NCI-H526 (cell line): ENCODE measurements at regions not wholly inside any gene's neighbourhood (a gene's known extent, or its start where the extent isn't known, plus 50 kb on each side); places are given as distances from the start of the nearest gene placed in this dataset.

Experiments
- DNase-seq, 2 experiments: peaks; one replicate each; lab custom pipeline; 2025; lab: John Stamatoyannopoulos, UW

DNA sequence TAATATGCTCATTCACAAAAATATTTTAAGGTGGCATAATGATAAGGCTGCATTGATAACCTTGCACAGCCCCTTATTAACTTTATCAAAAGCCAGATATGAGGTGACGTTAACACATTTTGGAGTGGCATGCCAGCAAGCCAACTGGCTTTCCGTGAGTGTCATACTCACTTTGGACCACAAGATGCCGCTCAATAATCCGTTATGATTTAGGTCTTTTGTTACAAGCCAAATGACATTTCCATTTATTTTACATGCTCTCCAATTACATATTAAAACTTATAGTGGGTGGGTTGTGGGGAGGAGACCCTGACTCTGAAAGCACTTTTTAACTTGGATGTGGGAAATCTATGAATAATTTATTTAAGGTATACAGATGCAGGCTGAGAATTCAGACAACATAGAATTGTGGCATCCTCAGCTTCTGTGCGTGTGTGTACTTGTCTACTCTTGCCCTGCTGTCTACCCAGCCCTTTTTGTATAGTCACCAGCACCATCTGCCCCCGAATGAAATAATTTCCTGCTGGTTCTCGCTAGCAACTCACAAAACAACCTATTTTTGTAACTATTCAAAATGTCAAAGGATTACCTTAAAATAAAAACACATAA lies 305.1 kb downstream of the PSAT1 start:
- DNase-seq, result peak; percentile 9 to 48

DNA sequence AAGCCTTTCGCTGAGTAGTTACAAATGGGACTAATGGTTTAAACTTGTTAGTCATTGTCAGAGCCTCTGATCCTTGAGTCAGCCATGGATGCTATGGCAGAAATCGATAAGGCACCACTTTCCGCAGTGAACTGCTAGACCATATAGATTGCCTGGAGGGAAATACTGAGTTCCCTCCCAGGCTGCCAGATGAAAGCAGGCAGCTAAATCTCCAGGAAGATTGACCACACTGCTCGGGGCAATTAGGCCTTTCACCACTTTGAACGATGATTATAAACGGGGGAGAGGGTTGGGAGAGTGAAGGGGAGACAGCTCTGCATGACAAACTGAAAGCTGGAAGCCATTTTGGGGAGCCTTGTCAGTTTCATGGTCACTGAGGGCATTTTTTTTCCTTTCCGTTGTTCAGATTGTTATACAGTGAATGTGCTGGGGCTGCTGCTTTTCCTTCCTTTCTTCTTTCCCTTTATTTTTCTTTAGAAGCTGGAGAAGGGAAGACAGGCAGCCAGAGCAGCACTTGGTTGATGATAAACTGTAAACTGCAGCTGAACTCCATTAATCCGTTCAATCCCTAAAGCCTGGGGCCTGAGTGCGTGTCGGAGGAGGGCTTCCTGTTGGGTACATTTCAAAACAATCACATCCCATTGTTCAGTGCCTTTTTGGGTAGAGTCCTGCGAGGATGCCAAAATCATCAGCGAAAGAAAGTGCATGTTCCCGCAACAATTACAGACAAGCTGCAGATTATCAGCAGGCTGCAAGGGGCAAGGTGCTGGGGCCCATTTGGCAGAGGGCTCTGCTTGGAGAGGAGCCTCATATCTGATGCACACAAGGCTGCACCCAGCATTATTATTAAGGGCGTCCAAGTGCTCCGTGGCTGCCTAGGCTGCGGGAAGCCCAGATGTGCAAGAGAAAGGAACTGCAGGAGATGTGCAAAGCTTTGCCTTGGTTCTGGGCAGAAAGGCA lies 308.4 kb downstream of the PSAT1 start:
- no peak for DNase-seq

DNA sequence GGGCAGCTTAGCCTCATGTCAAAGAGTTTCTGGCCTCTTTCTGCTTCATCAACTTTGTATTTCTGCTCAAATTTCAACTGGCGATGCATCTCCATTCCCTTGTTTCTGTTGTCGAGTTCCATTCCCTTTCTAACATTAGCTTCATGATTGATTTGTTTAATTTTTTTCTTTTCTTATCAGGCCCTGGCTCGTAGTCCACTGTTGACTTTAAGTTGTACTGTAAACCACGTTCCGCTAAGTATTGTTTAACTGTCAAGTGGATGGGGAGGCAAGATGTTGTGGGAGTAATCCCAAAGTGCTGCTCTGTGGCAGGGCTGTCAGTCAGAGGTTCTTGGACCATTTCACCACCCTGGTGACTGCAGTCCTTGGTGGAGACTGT lies 309.1 kb downstream of the PSAT1 start:
- no peak for DNase-seq

DNA sequence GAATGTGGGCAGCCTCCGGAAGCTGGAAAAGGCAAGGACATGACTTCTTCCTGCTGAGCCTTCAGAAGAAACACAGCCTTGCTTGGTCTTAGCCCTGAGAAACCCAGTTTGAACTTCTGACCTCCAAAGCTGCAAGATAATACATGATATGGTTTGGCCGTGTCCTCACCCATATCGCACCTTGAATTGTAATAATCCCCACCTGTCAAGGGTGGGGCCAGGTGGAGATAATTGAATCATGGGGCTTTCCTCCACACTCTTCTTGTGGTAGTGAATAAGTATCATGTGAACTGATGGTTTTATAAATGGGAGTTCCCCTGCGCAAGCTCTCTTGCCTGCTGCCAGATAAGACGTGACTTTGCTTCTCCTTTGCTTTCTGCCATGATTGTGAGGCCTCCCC lies 310.9 kb downstream of the PSAT1 start:
- DNase-seq, result no peak

DNA sequence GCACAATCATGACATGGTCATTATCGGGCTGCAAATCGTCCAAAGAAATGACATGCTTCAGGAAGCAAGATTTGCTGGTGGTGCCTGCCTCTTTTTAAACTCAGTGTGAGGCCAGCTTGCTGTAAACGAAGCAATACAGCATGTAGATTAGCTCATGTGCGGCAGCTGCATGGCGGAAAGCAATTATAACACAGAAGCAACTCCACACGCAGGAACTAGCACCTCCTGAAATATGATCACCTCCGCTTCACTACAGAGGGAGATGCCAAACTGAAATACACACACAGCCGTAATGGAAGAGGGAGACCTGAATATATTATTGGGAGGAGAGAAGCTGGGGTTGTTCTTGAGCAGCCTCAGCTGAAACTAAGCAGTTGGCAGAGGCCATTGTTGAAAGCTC lies 312.5 kb downstream of the PSAT1 start:
- peak; percentile 10 to 52 for DNase-seq

DNA sequence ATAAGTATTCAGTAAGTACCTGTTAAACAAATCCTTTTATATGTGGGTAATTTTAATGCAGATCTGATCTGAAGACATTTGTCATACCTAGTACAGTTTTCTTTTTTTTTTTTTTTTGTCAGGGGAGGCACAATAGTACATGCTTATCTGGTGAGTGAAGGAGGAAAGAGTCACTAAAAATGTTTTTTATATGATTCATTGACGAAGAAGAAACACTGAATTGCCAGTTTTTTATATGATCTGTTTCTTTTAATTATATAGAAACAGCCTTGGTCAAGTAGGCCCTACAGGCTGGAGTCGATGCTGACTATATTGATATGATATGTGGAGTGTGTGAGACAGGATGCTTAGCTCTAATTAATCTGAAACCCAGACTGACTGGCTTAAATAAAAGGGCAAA lies 315.2 kb downstream of the PSAT1 start:
- DNase-seq, result no peak

DNA sequence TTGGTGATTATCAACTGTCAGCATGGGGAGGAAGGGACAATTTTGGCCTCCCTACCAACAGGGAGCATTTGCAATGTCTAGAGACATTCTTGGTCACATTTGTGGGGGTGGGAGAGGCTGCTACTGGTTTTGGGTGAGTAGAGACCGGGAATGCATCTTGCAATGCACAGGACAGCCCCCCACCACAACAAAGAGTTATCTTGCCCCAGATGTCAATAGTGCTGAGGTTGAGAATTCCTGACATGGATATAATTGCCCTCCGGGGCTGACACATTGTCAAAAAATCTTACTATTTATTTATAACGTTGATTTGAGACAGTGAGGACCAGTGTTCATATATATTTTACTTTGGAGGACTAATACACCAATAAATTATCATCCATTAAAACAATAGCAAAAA lies 316.1 kb downstream of the PSAT1 start:
- DNase-seq, result no peak

DNA sequence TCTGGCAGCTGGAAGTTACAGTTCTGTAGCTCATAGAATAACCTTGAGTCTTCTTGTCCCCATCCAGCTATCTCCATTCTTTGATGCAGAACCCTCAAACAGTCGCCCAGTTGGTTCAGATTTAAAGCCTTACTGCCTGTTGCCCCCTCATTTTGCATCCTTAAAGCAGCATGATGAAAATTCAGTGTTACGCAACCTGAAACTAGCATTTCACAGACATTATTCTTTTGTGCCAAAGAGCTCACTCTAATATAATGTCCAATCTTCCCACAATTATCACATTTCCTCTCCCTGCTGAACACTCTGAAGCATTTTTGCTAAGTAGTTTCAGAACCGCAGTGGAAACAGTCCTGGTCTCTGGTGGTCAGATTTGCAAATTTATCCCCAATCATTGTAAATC lies 318.0 kb downstream of the PSAT1 start:
- DNase-seq, result no peak

DNA sequence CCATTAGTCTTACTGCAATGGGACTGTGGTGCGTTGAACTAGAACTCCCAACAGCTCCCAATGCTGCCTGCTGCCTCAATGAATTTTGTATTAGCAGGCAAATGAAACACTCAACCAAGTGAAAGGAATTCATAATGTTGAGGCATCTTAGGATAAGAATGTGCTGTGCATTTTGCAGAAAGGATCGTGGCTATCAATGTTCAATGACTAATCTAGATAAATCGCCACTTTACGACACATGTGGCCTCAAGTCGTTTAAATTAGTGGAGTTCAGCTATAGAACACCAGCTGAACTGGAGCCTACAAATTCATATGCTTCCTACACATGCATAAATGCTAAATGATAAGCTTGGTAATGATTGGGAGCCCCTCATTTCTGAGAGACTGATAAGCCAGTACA lies 318.4 kb downstream of the PSAT1 start:
- DNase-seq, result no peak

DNA sequence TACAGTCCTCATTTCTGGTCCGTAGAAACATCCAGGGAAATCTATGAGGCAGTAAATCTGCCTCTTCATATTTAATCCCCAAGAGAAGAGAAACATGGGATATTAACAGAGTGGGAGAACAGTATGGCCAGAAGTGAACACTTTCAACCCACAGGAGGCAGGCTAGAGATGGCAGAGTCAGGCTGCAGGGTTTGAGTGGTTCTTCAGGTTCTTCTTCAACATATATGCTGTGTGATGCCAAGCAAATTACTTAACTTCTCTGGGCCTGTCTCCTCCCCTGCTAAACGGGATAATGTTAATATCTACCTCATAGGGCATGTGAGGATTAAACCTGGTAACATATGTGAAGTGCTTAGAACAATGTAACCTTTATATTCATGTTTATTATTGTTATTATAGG lies 321.8 kb downstream of the PSAT1 start:
- no peak for DNase-seq

DNA sequence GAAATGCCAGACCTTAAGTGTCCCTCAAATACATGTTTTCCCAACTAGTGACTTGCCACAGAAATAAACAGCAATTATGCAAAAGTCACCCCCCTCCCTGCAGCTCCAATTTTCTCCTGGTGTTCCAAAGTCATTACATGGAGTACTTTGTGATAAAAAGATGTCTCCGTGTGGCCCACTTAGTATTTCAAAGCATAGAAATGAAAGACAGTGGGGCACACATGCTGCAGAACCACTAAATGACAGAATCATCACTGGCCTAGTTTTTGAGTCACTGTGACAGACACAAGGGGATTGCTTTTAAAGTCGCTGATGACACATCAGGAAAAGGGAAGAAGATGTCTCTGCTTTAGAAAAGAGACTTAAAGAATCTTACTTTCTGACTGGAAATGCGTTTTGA lies 323.4 kb downstream of the PSAT1 start:
- no peak for DNase-seq

DNA sequence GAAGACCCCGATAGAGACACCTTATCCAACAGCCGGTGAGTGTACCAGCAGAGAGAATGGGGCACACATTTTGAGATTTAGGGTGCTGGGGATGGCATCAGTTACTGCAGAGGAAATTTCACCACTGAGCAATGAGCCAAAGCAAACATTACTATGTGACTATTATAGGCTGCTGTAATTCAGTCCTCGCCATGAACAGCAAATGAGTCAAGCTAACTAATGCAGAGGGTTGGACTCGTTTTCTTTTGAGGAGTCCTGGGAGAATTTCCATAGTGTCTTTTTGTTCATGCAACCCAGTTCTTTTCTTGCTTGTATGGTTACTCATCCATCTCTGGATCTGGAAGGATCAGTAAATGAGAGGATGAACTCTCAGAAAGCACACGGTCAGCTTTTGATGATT lies 323.8 kb downstream of the PSAT1 start:
- DNase-seq, result no peak

DNA sequence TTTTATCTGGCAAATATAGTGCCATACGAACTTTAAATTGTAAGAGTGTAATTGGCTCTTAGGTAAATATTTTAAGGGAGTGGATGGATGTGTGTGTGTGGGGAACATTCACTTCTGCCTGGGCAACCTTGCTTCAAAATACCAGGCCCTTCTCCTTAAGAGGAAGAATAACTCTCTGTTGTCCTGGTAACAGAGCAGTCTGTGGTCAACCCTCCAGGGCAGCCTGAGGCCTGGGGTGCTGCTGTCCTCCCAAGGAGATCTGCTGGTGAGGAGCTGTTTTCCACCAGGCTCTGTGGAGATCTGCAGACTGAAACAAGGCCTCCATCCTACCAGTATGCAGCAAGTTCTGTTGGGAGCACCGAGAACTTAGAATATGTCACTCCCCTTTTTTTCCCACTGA lies 325.2 kb downstream of the PSAT1 start:
- no peak for DNase-seq

DNA sequence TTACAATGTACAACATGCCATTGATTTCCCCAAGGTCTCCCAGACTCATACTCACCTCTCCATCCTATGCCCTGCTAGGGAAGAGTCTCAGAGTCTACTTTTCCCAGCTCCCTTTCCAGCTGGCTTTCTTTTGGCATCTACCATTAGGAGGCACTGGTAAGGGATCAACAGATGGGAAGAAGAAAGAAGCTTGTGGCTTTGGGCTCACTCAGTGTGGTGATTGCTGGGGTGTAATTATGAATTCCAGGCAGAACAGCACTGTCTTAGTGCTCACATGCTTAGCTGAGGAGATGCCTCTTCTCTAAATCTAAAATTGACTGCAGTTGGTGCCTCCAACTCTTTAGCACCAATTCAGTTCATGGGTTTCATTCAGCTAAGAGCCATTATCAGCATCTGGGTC lies 330.0 kb downstream of the PSAT1 start:
- no peak for DNase-seq

DNA sequence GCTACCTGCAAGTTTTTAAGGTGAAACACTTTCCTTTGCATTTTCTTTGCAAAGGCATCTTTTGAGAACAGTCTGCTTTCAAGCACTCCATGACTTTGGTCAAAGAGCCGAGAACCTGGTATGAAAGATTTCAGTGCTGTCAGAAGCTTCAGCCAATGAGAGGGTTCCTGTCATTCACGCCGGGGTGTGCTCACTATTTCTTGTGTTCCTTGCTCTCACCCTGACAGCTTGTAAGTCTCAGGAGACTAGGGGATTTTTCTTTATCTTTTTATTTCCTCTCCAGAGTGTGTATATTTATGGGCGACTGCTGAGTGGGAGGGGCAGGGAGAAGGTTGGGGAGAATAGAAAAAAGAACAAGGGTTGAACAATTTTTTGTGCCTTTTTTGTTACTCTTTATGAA lies 334.0 kb downstream of the PSAT1 start:
- no peak for DNase-seq

DNA sequence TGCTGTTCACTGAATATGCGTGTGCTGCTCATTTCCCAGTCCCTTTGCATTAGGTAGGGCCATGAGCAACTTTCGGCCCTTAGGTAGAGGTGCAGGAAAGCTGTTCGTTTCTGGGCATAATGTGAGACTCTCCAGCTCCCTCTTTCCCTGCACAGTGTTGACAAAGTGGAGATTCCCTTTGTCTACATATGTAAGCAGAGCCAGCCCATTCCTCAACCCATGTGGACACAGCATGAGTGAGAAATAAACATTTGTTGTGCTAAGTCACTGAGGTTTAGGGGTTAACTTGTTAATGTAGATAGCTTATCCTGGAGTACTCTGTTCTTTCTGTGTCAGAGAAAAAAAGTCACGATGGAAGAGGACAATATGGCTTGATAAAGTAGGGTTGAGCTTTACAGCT lies 343.8 kb downstream of the PSAT1 start:
- no peak for DNase-seq

DNA sequence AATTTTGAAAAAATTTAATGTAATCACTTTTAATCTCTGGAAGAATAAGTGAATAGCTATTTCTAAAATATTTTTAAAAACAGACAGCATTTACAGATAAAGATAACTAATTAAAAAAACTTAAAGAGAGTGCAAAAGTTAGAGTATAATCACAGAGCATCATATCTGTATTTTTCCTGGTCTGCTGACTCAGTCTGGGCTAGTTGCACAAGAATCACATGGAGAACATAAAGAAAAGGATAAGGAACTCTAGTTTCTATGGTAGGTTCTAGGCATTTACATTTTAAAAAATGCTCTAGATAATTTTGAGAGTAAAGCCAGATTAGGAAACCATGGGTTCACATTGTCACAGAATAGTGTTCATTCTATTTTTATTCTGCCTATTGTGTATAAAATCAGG lies 347.4 kb downstream of the PSAT1 start:
- no peak for DNase-seq

DNA sequence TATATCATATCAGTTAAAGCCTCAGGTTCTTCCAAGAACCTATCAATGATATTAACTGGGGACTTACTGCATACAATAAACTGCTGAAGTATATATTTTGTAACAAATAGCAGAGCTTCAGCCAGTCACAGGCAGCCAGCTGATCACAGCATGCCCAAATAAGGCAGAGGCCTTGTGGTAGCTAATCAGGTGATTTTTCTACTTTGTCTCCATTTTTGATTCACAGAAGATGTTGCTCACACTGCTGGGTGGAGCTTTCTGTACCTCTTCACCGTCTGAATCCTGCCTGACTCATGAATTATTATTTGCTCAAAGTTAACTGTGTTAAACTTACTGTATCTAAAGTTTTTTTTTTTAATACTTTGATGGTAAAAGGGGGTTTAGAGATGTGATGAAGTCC lies 357.4 kb downstream of the PSAT1 start:
- no peak for DNase-seq

DNA sequence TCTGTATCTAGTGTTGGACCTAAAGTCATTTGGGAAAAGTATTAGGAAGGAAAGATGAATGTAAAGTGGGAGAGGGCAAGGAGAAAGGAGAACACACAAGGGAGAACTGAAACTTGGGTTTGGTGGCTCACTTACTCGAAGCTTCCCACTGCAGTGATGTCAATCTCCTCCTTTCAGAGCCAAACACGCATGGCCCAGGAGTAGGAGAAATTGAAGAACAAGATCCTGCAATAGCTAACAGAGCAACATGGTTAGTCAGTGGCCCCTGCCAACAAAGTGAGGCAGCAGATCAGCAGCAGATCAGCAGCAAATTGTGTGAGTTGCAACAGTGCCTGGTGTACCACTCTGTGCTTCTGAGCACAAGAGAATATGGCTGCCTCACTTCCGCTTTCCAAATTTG lies 366.4 kb downstream of the PSAT1 start:
- no peak for DNase-seq

DNA sequence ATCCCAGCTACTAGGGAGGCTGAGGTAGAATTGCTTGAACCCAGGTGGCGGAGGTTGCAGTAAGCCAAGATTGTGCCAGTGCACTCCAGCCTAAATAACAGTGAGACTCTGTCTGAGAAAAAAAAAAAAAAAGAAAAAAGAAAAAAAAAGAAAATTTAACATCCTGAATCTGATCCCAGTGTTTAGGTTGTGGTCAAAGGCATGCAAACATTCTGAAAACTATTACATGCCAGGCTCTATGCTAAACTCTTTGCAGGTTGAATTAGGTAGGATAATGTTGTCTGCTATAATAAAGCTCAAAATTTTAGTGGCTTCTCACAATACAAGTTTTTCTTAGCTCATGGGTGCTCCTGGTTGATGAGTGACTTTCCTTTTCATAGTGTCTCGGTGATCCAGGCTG lies 367.4 kb downstream of the PSAT1 start:
- DNase-seq, result no peak

DNA sequence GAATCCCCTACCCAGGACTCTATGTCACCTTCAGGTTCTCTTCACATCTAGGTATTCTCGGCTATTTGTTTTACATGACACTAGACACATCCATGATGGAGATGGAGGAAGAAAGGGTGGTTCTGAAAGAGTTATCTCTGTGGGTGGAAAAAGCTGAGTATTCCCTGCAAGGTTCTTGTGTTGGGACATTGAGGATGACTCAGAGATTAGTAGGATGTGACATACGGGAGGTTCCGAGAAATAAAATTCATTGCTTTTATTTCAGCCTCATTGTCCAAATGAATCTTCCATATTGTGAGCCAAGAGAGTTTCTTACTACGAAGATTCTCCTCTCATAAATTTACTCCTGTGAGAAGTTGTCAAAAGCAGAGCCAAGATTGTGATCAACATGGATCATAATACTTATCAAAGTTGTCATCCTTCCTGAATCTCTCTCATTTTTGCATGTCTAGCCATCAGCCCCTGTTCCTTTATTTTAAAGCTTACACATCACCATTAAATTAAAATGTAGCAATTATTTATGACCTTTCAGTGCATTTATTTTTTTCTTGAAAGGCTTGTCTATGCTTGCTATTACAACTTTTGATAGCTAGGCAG lies 370.0 kb downstream of the PSAT1 start:
- no peak for DNase-seq

DNA sequence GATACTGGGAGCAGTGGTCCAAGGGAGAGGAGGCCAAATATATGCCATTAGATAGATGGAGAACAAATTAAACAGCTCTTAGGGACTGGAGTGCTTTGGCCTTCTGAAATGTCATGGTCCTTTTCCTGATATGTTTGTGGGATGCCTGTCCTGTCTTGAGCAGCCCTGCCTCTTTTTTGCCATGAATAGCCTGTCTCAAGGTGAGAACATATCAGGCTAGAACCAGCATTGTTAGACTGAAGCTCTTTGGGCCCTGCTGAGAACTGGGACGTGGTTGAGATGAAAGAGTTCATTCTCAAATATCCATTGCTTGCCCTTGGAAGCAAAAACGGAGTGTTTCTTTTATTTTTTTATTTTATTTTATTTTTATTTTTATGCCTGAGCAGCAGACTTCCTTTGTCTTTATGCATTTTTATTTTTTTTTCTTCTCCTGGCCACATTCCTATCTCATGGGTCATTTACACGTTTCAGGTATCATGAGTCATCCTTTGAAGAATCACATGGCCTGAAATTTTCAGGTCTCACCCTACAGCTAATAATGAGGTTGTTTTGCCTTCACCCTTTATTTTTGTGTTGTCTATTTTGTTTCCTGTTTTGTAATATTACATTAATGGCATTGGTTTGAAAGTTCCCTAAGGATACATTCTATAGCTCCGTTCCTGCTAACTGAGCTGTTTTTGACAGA lies 371.4 kb downstream of the PSAT1 start:
- no peak for DNase-seq

DNA sequence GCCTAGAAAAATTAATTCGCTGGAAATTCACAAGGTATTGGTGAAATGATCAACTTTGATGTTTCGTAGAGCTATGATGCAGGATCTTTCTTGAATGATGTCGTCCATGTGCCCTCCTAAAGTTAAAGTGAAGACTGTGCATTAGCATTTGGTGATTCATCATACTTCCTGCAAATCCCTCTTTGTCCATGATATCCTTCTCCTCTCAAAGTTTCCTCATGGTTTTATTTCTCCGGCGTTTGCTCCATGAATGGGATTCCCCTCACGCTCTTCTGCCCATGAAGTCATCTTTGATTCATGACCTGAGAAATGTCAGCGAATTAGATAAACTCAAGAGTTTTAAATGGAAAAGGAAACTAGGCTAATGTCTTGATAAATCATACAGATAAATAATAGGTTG lies 372.7 kb downstream of the PSAT1 start:
- DNase-seq, result no peak
